IMR-90 (cell line): ENCODE measurements at regions not wholly inside any gene's neighbourhood (a gene's known extent, or its start where the extent isn't known, plus 50 kb on each side); places are given as distances from the start of the nearest gene placed in this dataset.

ENCODE experiments used
- ATAC-seq: fragments of 200-7000 bp; cut with Tn5 transposase; 2 replicates; pipeline ENCODE4 v1.9.1; 2020; ENCODE audit warnings: low read depth, mild to moderate bottlenecking, moderate library complexity
- BruUV-seq: library from RNA; stranded (reverse); fragments of 400-500 nt; replicated peaks from 2 replicates; lab custom pipeline; 2021; lab: Mats Ljungman, UMichigan
- CTCF ChIA-PET: fragments of 300-600 bp; formaldehyde crosslinking; extraction: SDS; loops from one replicate; lab custom pipeline; 2021; ENCODE audit warnings: antibody characterized with exemption; lab: Yijun Ruan, JAX
- POLR2A ChIA-PET: fragments of 300-600 bp; sonication (Branson Sonifier 250); formaldehyde crosslinking; loops from one replicate; lab custom pipeline; 2022; ENCODE audit warnings: antibody characterized with exemption; ENCODE audit not compliant: unreplicated experiment; lab: Charles Lee
- DNase-seq: peaks from one replicate; pipeline ENCODE4 v3.0.0; 2013
- H2AFZ ChIP-seq: replicated peaks from 2 replicates; pipeline ENCODE3; 2013; ENCODE audit warnings: low read length, mild to moderate bottlenecking; ENCODE audit not compliant: poor library complexity
- H2AK5ac ChIP-seq: 2 replicates; pipeline ENCODE4 v1.6.1; 2013; ENCODE audit warnings: low read depth, low read length, inconsistent platforms
- H2AK9ac ChIP-seq: replicated peaks from 2 replicates; pipeline ENCODE3; 2013; ENCODE audit warnings: mild to moderate bottlenecking, low read depth, low read length, moderate library complexity; ENCODE audit not compliant: poor library complexity
- H2BK120ac ChIP-seq: 2 replicates; pipeline ENCODE4 v1.6.1; 2013; ENCODE audit warnings: low read depth, low read length, inconsistent platforms
- H2BK15ac ChIP-seq: 3 replicates; pipeline ENCODE4 v1.6.1; 2013; ENCODE audit warnings: low read depth, low read length, inconsistent platforms
- H2BK20ac ChIP-seq: 2 replicates; pipeline ENCODE4 v1.6.1; 2013; ENCODE audit warnings: low read depth, mild to moderate bottlenecking, inconsistent platforms, low read length, moderate library complexity
- H2BK5ac ChIP-seq: 2 replicates; pipeline ENCODE4 v1.6.1; 2013; ENCODE audit warnings: mild to moderate bottlenecking, low read depth, low read length, inconsistent platforms; ENCODE audit not compliant: poor library complexity, severe bottlenecking
- H3K14ac ChIP-seq: replicated peaks from 2 replicates; pipeline ENCODE4 v1.6.1; 2013; ENCODE audit warnings: low read depth, low read length, inconsistent platforms
- H3K18ac ChIP-seq: 2 replicates; pipeline ENCODE4 v1.6.1; 2013; ENCODE audit warnings: low read depth, low read length, control low read depth
- H3K23ac ChIP-seq: 2 replicates; pipeline ENCODE4 v1.6.1; 2013; ENCODE audit warnings: low read depth, low read length, inconsistent platforms
- H3K27ac ChIP-seq: 2 replicates; pipeline ENCODE4 v1.5.1; 2013; ENCODE audit warnings: mild to moderate bottlenecking, control low read depth, low read length; ENCODE audit not compliant: insufficient read depth
- H3K27me3 ChIP-seq: 2 replicates; pipeline ENCODE4 v1.6.1; 2013; ENCODE audit warnings: low read length; ENCODE audit not compliant: control insufficient read depth, insufficient read depth
- H3K36me3 ChIP-seq: 2 replicates; pipeline ENCODE4 v1.6.1; 2013; ENCODE audit warnings: low read length, mixed read lengths; ENCODE audit not compliant: control insufficient read depth, insufficient read depth
- H3K4ac ChIP-seq: 2 replicates; pipeline ENCODE4 v1.6.1; 2013; ENCODE audit warnings: low read depth, low read length, inconsistent platforms
- H3K4me1 ChIP-seq: 2 replicates; pipeline ENCODE4 v1.6.1; 2013; ENCODE audit warnings: low read length, mixed read lengths; ENCODE audit not compliant: control insufficient read depth, insufficient read depth
- H3K4me2 ChIP-seq: 2 replicates; pipeline ENCODE4 v1.6.1; 2013; ENCODE audit warnings: low read depth, mild to moderate bottlenecking, control low read depth, low read length, moderate library complexity
- H3K4me3 ChIP-seq: 2 replicates; pipeline ENCODE4 v1.5.1; 2013; ENCODE audit warnings: low read depth, mild to moderate bottlenecking, control low read depth, low read length, moderate library complexity; ENCODE audit not compliant: insufficient read depth
- H3K56ac ChIP-seq: 2 replicates; pipeline ENCODE4 v1.6.1; 2013; ENCODE audit warnings: low read length, inconsistent platforms; ENCODE audit not compliant: insufficient read depth; ENCODE audit errors: extremely low read depth
- H3K79me1 ChIP-seq, 2 experiments: 2 replicates each; pipeline ENCODE4 v1.6.1; 2013; ENCODE audit warnings: low read length in 2 of 2, inconsistent platforms in 1 of 2, low read depth in 1 of 2
- H3K9ac ChIP-seq: 2 replicates; pipeline ENCODE4 v1.6.1; 2013; ENCODE audit warnings: low read depth, low read length, control low read depth
- H3K9me1 ChIP-seq: 2 replicates; pipeline ENCODE4 v1.6.1; 2013; ENCODE audit warnings: low read length, inconsistent platforms; ENCODE audit not compliant: insufficient read depth
- H3K9me3 ChIP-seq: 2 replicates; pipeline ENCODE4 v1.6.1; 2013; ENCODE audit warnings: low read length; ENCODE audit not compliant: control insufficient read depth, insufficient read depth
- H4K20me1 ChIP-seq: 2 replicates; pipeline ENCODE4 v1.6.1; 2013; ENCODE audit warnings: low read length, inconsistent platforms; ENCODE audit not compliant: insufficient read depth
- H4K5ac ChIP-seq: 2 replicates; pipeline ENCODE4 v1.6.1; 2013; ENCODE audit warnings: mild to moderate bottlenecking, low read depth, low read length, control low read depth
- H4K8ac ChIP-seq, 2 experiments: 2 replicates each; pipeline ENCODE4 v1.6.1; 2013; ENCODE audit warnings: low read depth in 2 of 2, low read length in 2 of 2, control low read depth in 1 of 2, inconsistent platforms in 1 of 2
- H4K91ac ChIP-seq: 2 replicates; pipeline ENCODE4 v1.6.1; 2013; ENCODE audit warnings: low read depth, low read length, inconsistent platforms; ENCODE audit not compliant: insufficient read depth
- CEBPB ChIP-seq: IDR thresholded peaks from 2 replicates; pipeline ENCODE4 v1.6.1; 2012; ENCODE audit warnings: low read depth, low read length, improper control_type of control experiment
- CHD1 ChIP-seq: IDR thresholded peaks from 2 replicates; pipeline ENCODE4 v1.6.1; 2012; ENCODE audit warnings: low read depth, low read length, improper control_type of control experiment
- CTCF ChIP-seq: conservative IDR thresholded peaks from 2 replicates; pipeline ENCODE4 v1.5.1; 2012; ENCODE audit warnings: mild to moderate bottlenecking, low read depth, low read length, improper control_type of control experiment
- FOS ChIP-seq: fragments of 150-350 bp; IDR thresholded peaks from 2 replicates; pipeline ENCODE4 v1.6.1; 2016; ENCODE audit warnings: low read depth, low read length
- MAFK ChIP-seq: IDR thresholded peaks from 2 replicates; pipeline ENCODE4 v1.6.1; 2012; ENCODE audit warnings: low read depth, low read length, improper control_type of control experiment
- MXI1 ChIP-seq: IDR thresholded peaks from 2 replicates; pipeline ENCODE4 v1.6.1; 2012; ENCODE audit warnings: low read depth, mild to moderate bottlenecking, low read length, moderate library complexity, borderline replicate concordance
- NFE2L2 ChIP-seq: fragments of 150-350 bp; IDR thresholded peaks from 2 replicates; pipeline ENCODE4 v1.6.1; 2016; ENCODE audit warnings: low read depth, mild to moderate bottlenecking, low read length
- POLR2A ChIP-seq: IDR thresholded peaks from 2 replicates; pipeline ENCODE4 v1.6.1; 2012; ENCODE audit warnings: mild to moderate bottlenecking, low read depth, low read length
- RAD21 ChIP-seq: IDR thresholded peaks from 2 replicates; pipeline ENCODE4 v1.6.1; 2012; ENCODE audit warnings: low read length, improper control_type of control experiment
- RCOR1 ChIP-seq: IDR thresholded peaks from 2 replicates; pipeline ENCODE4 v1.6.1; 2012; ENCODE audit warnings: mild to moderate bottlenecking, low read length, improper control_type of control experiment; ENCODE audit not compliant: insufficient replicate concordance
- RFX5 ChIP-seq: IDR thresholded peaks from 2 replicates; pipeline ENCODE4 v1.8.0; 2012; ENCODE audit warnings: low read depth, mild to moderate bottlenecking, low read length, moderate library complexity
- SMC3 ChIP-seq: fragments of 150-350 bp; IDR thresholded peaks from 2 replicates; pipeline ENCODE4 v1.6.1; 2016; ENCODE audit warnings: low read depth, mild to moderate bottlenecking, antibody characterized with exemption, low read length, moderate library complexity
- USF2 ChIP-seq: fragments of 150-350 bp; IDR thresholded peaks from 2 replicates; pipeline ENCODE4 v1.6.1; 2017; ENCODE audit warnings: mild to moderate bottlenecking, antibody characterized with exemption, low read length, low read depth
- WGBS, 2 experiments: methylation state at CpG; one replicate each; pipeline versions ENCODE4 v1.1.5 to v1.1.7; 2013; ENCODE audit warnings: missing lambda C conversion rate in 2 of 2; ENCODE audit not compliant: insufficient read length in 1 of 2; ENCODE audit errors: extremely low coverage in 2 of 2; 5-methylcytosine and 5-hydroxymethylcytosine counted together
- dilution Hi-C: fragments of 300-500 bp; cut with HindIII; formaldehyde crosslinking; loops from one replicate; pipeline ENCODE4 v1.14.3; 2018; ENCODE audit warnings: low sequenced_read_pairs; ENCODE audit not compliant: unreplicated experiment
- in situ Hi-C: fragments of 300-500 bp; cut with MboI; formaldehyde crosslinking; loops from 3 replicates; pipeline ENCODE4 v1.14.3; 2019; ENCODE audit warnings: low sequenced_read_pairs, inconsistent platforms, mixed read lengths
- intact Hi-C: fragments of 100-400 bp; cut with micrococcal nuclease; formaldehyde crosslinking; loops from 2 replicates; pipeline ENCODE4 v1.10.0; 2022

- H3K36me3 ChIP-seq, result no peaks in the 10 kb centered on the region
- H3K4ac ChIP-seq, result no peak overlapping the region
- no peak overlapping the region for H2BK15ac ChIP-seq
- H4K20me1 ChIP-seq, result no peaks in the 10 kb centered on the region
- no peaks in the 10 kb centered on the region for H3K9me1 ChIP-seq
- H2BK5ac ChIP-seq, result no peak overlapping the region
- no peak for TF ChIP-seq SMC3
- TF ChIP-seq CTCF, result no peak
- TF ChIP-seq FOS, result no peak
- no peak for TF ChIP-seq RAD21
- TF ChIP-seq MXI1, result no peak
- no peak for TF ChIP-seq CEBPB
- TF ChIP-seq NFE2L2, result no peak
- TF ChIP-seq MAFK, result no peak
- no peak for TF ChIP-seq RFX5
- no peak for TF ChIP-seq RCOR1
- no peak for TF ChIP-seq USF2
- no peak for TF ChIP-seq POLR2A
- TF ChIP-seq CHD1, result no peak
- in situ Hi-C loops, result no loop called here
- H3K23ac ChIP-seq, result no peak overlapping the region
- POLR2A ChIA-PET, result no interaction called here
- H3K9me3 ChIP-seq, result no peaks in the 10 kb centered on the region
- no peak overlapping the region for H3K18ac ChIP-seq
- no TSS peak for BruUV-seq
- no peaks in the 10 kb centered on the region for H3K27me3 ChIP-seq
- no peak overlapping the region for H2AFZ ChIP-seq
- H3K79me1 ChIP-seq, result no peaks in the 10 kb centered on the region
- dilution Hi-C loops, result no loop called here
- H4K5ac ChIP-seq, result no peak overlapping the region
- H4K8ac ChIP-seq, result no peak overlapping the region
- H3K27ac ChIP-seq, result no peak overlapping the region
- no peak overlapping the region for H3K4me2 ChIP-seq
- ATAC-seq, result no peak
- intact Hi-C loops, result loop anchor here (5.0 kb wide), 1 partner anchor 747 kb away; no protein-coding TSS in a partner anchor
- H2AK5ac ChIP-seq, result no peak overlapping the region
- no peak overlapping the region for H3K14ac ChIP-seq
- H3K4me3 ChIP-seq, result no peak overlapping the region
- H4K91ac ChIP-seq, result no peak overlapping the region
- H3K9ac ChIP-seq, result no peak overlapping the region
- no peak overlapping the region for H2BK120ac ChIP-seq
- no peak overlapping the region for H2BK20ac ChIP-seq
- CTCF ChIA-PET, result no interaction called here
- no peak overlapping the region for H3K56ac ChIP-seq
- no peak for DNase-seq
- no peaks in the 10 kb centered on the region for H3K4me1 ChIP-seq
- WGBS, 2 experiments, result no CpG with 5 or more reads among the region's 6 CpGs
- H2AK9ac ChIP-seq, result no peak overlapping the region
Measured at GRCh38 chr11:92464822-92465221, 240.2 kb downstream of the FAT3 start.
